GM12875 (cell line): ENCODE measurements at regions not wholly inside any gene's neighbourhood (a gene's known extent, or its start where the extent isn't known, plus 50 kb on each side); places are given as distances from the start of the nearest gene placed in this dataset.
"Not testable (repeated sequence)": the region's sequence is repeated elsewhere in the genome, so short reads cannot be mapped to it uniquely, and the experiment has no call there.

ENCODE experiments used
- H3K4me3 ChIP-seq: one replicate; pipeline ENCODE4 v1.5.1; 2011; ENCODE audit warnings: low read depth, low read length, control low read depth
- CTCF ChIP-seq: IDR thresholded peaks from 2 replicates; pipeline ENCODE4 v1.5.1; 2011; ENCODE audit warnings: low read depth, mild to moderate bottlenecking, control low read depth, inconsistent platforms, low read length, moderate library complexity, borderline replicate concordance; ENCODE audit not compliant: insufficient read depth

GRCh38 chr5:40226906-40227305 lies 452.8 kb upstream of the PTGER4 start:
- no peak overlapping the region for H3K4me3 ChIP-seq
- no peak for TF ChIP-seq CTCF

- not testable (repeated sequence) for H3K4me3 ChIP-seq
These were observed 454.6 kb upstream of the PTGER4 start for GRCh38 chr5:40225147-40225546.

- no peak for TF ChIP-seq CTCF
- H3K4me3 ChIP-seq, result no peak overlapping the region
These were observed 455.3 kb upstream of the PTGER4 start for GRCh38 chr5:40224421-40224820.

- TF ChIP-seq CTCF, result no peak
- H3K4me3 ChIP-seq, result no peak overlapping the region
These were observed 455.8 kb upstream of the PTGER4 start for GRCh38 chr5:40223884-40224402.

- H3K4me3 ChIP-seq, result no peak overlapping the region
- TF ChIP-seq CTCF, result no peak
These were observed 457.9 kb upstream of the PTGER4 start for GRCh38 chr5:40221796-40222195.

GRCh38 chr5:40221255-40221654 lies 458.5 kb upstream of the PTGER4 start:
- TF ChIP-seq CTCF, result no peak
- H3K4me3 ChIP-seq, result no peak overlapping the region

GRCh38 chr5:40220260-40220659 lies 459.5 kb upstream of the PTGER4 start:
- H3K4me3 ChIP-seq, result no peak overlapping the region
- no peak for TF ChIP-seq CTCF

GRCh38 chr5:40217553-40217952 lies 462.2 kb upstream of the PTGER4 start:
- TF ChIP-seq CTCF, result no peak

More at GRCh38 chr5:40217553-40217952, 462.2 kb upstream of the PTGER4 start:
- no peak overlapping the region for H3K4me3 ChIP-seq
